ENCODE measurements at regions not wholly inside any gene's neighbourhood (a gene's known extent, or its start where the extent isn't known, plus 50 kb on each side); places are given as distances from the start of the nearest gene placed in this dataset.

DNA sequence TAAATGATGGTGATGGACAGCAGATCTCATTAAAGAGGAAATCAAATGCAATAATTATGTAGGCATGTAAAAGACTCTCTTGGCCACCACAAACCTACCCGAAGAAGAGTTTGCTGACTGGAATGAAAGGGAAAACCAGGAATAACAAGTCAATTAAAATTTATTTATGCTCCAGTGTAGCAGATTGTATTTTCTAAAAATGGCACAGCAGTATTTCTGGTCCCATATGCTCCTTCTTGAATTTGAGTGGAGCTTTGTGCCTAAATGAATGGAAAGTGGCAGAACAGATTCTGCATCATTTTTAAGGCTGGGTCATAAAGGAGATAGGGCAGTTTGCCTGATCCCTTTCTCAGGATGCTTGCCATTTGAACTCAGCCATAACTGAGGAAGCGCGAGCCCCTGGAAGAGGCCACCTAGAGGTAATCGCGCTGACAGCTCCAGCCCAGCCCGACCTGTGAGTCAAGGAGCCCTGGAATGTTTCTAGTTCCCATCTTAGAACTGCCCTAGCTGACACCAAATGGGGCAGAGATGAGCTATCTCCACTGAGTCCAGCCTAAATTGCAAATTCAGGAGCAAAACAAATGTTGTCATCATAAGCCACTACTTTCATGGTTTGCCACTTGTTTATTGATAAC lies 229.2 kb upstream of the TMTC1 start:
- DNase-seq: peak; percentile 8

DNA sequence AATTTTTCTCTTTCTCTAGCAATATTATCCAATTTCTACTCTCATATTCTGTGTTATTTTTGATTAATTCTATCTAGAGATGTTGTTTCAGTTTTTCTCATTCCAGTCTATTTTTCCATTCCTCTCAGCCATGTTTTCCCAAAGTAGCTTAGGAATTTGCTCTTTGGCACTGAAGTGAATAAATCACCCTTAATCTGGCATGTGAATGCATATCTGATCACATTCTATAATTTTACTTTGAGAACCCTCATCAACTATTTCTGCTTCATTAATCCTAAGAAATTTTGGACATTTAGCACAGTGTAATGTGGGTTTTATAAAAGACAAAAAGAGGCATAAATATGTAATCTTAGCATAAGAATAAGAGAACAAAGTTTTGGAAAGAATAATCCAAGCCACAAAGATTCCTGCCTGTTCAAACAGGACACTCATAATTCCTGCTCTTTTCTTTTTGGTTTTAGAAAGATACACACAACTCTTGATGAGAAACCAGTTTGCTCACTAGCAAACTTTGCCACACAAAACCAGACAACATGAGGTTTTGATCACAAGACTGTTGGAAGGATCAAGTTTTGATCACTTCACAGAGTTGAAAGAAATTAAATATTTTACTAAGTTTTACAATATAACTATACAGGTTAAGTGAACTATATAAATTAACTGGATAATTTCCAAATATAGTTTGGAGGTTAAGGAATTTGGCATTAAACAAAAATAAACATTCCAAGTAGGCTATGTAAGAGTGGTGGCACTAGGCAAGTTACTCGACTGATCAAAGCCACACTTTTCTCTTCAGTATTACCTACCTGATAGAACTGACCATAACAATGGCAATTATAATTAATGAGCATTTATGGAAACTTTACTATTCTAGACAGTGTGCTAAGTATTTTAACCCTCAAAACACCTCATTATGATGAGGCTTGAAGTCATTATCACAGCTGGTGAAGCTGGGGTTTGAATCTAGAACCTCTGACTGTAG lies 226.6 kb upstream of the TMTC1 start:
- DNase-seq: no peak

DNA sequence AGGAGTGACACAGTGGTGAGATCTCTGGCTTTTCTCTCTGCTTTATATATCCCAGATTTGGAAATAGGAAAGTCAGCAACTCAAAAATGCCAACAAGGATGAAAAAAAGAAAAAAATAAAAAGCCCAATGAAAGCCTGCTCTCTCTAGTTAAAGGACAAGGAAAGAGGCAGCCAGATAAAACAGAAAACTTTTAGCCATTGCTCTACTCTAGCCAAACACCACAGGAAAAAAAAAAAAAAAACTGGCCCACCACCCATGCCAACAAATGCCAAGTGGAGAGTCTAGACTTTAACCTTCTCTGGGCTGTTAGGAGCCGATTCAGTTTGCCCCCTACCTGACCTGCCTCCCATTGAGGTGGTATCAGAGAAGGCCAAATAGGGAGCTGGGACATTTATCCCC lies 222.3 kb upstream of the TMTC1 start:
- no peak for DNase-seq

DNA sequence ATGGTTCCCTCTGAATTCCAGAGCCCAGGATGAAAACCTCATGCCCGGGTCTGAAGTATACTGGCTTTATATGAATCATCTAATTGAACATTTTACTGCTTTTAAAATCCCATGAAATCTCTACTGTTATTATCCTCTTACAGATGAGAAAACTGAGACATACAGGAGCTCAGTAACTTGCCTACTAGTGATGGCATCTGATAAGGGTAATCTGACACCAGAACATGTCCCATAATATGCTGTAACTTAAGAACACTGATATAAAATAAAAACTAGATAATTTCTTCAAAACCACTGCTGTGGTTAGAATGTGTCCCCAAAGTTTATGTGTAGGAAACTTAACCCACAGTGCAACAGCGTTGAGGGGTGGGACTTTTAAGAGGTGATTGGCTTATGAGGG lies 219.6 kb upstream of the TMTC1 start:
- DNase-seq: no peak

DNA sequence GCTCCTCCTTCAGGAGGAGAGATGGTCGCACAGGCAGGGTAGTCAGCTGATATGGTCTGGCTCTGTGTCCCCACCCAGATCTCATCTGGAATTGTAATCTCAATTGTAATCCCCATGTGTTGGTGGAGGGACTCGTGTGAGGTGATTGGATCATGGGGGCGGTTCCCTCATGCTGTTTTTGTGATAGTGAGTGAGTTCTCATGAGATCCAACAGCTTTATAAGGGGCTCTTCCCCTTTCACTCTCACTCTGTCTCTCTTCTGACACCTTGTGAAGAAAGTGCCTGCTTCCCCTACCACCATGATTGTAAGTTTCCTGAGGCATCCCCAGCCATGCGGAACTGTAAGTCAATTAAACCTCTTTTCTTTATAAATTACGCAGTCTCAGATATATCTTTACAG lies 218.9 kb upstream of the TMTC1 start:
- DNase-seq: no peak

DNA sequence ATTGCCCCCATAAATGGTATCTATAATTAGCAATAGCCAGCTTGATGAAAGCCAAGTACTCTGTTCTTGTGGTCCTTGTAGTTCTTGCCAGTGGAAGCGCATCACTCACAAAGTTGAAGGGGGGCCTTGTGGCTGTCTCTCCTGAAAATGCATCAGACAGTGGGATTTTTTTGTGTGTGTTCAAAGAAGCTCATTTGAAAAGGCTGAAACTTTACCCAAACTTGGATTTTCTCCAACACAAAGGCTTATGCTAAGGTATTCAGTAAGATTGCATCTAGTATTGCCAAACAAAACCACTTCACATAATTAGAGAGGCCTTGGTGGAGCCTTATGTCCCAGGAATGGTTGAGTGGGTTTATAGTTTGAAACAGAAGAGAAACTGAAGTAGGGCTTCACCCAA lies 216.7 kb upstream of the TMTC1 start:
- DNase-seq: peak; percentile 14

DNA sequence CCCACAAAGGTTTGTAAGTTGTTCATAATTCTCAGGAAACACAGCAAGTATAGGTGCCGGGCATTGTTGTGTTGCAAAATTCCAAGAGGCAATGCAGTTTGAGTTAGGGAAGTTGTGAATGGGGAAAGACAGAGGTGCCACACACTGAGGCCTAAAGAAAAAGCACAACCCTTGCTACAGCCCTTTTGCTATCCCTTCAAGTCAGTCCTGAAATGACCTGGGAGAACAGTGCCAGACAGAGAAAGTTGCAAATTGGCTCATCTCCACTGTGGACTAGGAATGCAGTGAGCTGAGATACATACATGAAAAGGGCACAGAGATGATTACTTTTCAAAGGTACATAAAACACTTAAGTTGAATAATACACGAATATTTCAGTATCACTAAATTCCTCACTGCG lies 213.3 kb upstream of the TMTC1 start:
- no peak for DNase-seq

DNA sequence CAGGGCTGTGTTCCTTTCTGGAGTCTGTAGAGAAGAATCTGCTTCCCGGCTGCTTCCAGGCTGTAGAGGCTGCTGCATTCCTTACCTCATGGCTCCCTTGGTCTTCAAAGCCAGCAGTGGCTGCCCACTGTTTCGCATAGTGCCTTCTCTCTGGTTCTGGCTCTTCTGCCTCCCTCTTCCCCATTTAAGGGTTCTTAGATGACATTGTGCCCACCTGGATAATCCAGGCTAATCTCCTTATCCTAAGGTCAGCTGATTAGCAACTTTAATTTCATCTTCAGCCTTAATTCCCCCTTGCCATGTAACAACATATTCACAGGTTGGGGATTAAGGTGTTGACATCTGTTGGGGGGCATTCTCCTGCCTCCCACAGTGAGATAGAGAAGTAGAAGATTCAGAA lies 208.6 kb upstream of the TMTC1 start:
- no peak for DNase-seq

DNA sequence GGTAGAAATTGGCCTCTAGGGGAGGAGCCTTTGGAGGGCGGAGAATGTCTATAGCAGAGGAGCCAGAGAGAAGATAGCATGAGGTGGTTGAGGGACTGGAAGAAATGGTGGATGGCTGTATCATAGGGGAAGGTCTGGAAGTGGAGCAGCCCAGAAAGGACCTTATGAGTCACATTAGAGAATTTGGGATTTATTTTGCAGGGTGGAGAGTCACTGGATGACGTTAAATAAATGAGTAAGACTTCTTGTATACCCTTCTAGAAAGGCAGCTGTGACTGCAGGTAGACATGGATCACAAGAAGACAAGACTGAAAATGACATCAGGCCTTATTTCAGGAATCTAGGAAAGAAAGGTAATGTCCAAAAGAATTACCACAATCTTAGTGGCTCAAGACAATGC lies 208.2 kb upstream of the TMTC1 start:
- no peak for DNase-seq

DNA sequence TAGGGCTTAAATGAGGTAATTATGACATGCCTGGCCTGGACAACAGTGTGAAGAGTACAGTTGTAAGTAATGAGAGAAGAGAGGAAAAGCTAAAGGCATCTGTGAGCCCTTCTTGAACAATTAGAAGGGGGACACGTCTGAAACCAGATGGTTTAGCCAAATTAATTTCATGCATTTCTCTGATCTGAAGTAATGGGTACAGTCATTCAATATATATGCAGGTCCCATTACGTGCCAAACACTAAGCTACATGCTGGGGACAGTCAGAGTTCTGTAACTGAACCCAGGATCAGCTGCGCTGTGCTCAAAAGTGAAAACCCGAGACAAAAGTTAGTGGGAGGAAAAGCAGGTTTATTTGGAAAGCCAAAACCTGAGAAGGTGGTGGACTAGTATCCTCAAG lies 207.2 kb upstream of the TMTC1 start:
- DNase-seq: no peak

DNA sequence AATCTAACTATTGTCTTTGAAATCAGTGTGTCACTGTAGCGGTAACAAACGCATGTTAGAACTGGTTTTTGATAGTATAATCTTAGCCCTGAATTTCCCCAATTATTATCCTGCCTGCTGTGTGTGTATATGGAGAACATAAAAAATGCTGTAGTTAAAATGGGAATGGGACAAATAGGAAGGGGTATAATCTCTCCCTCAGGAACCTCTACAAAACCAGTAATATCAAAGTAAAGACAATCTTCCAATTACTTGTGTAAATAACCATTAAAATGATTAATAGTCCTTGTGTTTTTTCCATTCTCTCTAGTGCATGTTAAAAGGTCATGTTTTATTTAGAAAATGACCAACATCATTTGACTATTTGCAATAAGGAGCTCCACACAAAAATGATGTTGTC lies 200.1 kb upstream of the TMTC1 start:
- no peak for DNase-seq

DNA sequence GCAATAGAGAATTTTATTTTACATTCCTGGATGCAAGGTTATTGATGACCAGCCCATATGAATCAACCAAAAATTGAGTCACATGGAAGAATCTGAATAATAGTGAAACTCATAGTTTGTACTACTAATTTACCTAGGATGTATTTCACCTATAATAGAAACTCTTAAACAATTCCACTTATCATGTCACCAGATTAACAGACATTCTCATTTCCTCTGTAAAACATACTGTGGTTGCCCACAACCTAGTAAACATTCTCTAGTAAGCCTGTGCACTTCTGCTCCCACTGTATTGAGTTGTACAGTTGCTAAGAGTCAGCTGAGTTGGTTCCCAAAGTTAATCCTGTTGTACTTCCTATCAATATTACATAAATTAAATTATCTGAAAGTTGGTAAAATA lies 196.6 kb upstream of the TMTC1 start:
- no peak for DNase-seq

DNA sequence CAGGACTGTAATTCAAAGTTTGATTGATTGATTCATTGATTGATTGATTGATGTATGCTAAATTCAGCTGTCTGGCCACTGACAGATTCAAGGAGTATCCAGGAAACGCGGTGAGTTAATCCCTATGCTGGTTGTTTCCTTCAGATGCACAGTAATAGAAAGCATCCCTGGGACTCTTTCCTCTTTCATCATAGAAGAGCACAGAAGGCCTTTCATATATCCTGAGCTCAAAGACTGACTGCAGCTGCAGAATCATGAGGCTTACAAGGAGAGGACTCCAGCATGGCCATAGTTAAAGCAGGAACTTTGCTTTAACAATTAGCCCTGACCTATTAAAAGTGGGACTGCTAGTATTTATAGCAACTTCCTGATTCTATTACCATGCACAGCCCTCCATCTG lies 187.7 kb upstream of the TMTC1 start:
- no peak for DNase-seq

DNA sequence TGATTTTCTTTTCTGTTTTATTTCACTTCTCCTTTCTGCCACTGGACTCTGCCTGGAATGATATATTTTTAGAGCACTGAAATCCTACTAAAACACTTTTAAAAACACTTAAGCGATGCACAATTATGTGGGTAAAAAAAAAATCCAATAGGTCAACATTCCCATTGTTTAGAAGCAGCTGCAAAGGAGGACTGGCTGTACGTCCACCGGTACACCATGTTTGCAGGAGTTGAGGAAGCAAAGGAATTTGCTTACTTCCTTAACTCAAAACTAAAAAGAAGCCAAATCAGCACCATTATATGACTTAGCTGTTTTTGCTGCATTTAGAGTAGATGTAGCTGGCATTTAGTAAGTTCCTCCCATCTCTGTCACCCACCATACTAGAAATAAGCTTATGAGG lies 186.8 kb upstream of the TMTC1 start:
- DNase-seq: no peak

DNA sequence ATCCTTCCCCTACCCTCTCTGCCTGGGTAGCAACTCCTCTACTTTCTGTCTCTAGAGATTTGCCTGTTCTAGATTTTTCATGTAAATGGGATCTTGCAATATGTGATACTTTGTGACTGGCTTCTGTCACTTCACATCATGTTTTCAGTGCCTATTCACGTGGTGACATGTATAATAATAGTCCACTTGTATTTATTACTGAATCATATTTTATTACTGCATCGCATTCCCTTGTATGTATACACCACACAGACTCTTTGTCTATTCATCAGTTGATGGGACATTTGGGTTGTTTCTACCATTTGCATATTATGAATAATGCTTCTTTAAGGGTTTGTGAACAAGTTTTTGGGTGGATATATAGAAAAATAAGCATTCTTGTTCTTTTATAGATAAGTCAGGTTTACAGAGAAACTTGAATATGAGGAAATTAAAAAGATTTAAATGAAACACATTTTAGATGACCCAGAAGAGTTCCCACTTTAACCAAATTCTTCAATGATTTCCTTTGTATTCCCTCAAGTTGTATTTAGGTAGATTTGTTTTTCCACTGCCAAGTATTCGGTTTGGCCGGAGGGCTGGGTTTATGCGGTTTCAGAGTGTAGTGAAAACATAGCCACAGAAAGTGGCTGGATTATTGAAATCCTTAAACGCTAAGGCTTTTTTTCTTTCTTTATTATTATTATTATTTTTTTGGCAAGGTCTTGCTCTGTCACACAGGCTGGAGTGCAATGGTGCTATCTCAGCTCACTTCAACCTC lies 178.7 kb upstream of the TMTC1 start:
- DNase-seq: no peak

DNA sequence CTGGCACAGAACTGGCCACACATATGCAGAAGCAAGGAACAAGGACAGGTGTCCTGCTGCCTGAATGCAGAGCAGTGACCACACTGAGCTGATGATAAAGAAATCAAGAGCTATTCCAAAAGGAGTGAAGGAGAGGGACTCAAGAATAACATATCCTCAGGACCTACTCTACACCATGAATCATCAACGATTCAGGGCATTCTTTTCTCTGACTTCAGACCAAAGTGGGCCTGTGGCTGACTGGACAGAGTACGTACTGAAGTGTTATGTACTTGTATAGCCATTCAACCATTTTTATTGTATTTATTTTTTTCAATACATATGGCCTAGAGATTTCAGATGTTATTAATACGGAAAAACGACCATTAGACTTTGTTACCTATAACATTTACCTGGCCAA lies 177.5 kb upstream of the TMTC1 start:
- no peak for DNase-seq

DNA sequence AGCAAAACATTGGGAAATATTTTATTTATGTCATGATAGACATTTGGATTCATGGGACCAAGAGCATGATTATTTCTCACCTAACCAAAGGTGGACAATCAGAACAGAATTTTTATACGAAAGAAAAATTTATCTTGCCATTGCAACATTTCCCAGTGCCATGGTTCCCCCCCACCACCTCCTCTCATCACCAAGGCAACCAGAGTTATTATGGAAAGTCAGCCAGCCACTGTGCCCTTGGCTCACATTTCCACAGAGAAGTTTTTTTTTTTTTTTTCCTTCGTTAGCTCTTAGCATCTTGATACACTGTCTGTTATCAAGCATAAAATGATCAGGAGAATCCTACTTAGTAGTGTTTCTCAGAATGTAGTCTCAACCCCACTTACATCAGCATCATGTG lies 176.4 kb upstream of the TMTC1 start:
- DNase-seq: peak; percentile 21

DNA sequence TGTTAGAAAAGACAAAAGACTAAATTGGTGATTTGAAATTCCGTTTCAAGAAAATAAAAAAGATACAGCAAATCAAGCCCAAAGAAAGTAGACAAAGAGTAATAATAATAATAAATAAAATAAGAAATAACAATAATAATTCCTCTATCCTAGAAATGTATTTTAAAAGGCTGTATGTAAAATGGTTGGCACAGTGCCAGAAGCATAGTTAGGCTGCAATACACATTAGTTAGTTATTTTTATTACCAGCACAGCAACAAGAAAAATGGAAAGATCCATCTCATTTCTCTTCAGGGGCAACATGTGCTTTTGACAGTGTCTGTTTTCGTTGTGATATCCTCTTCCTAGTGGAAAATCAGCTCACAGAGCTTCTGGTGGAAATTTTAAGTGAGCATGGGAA lies 174.1 kb upstream of the TMTC1 start:
- DNase-seq: no peak

DNA sequence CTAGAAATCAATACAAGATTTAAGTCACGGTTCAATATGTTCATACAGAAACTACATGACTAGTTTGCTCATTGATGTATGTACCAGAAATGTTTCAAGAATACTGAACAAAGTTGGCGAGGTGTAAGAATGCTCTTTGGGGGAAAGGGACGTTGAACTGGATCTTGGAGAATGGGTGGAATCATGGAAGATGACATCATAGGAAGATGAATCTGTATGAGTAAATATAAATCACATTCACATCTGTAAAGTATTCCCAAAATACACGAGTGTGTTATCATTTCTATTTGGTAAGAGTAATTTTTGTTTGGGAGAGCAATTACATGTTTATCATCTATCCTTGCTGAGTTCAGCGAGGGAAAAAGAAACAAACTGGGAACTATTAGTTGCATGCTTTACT lies 162.2 kb upstream of the TMTC1 start:
- DNase-seq: no peak

DNA sequence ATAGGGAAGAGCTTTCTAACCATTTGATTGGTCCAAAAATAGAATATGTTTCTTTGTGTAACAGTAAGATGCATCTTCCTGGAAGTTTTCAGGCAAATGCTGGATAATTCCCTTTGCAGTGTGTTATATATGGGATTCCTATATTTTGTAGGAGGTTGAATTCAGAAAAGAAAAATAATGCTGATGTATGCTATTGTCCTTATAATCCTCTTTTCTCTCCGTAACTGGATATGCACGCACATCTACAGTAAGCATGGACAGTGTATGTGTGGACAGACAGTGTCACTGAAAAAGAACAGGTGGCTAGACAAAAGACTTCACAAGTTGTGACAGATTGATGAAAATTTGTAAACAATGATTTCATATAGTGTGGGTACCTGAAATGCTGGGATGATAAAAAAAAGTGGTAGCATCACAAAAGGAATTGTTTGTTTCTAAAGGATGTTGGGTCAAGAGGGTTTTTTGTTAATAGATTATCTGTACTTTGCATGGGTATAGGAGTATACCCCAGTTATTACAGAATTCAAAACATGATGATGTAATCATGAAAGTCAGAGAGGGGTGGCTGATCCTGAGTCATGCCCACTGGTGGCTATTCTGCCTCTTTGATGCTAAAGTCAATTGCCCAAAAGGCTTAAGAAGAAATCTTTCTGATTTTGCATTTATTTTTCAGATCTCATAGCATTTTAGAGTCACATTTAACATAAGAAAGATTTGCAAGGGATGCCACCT lies 160.7 kb upstream of the TMTC1 start:
- DNase-seq: no peak

DNA sequence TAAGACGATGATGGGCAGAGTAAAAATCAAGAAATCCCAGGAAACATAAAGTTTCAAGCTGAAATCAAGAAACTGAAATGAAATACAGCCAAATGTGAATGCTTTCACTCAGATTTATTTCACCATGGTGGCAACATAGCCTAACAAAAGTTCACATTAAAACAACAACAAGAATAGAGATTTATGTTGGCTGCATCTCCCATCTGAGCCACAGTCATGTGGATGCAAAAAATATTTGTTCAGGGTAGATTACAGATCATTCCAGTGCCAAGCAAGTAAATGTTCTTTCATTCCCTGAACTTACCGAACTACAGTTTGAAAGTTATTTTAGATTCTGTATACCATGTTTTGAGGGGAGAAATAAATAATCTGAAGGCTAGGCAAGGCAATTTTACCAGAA lies 159.9 kb upstream of the TMTC1 start:
- DNase-seq: no peak

DNA sequence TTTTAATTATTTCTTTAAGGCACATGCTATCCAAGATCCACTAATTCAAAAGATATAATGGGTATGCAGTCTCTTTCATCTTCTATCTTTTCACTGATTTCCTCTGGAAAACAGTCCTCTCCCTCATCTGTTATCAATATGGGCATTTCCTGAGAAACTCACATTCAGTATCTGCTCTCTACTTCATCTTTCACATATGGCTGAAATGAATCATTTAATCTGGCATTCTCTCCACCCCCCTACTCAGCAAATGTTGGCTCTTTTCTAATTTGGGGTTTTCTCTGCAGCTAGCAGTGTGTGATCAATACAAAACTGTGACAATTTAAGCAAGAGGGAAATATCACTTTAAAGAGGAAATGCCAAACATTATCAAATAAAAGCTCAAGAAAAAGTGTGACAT lies 157.1 kb upstream of the TMTC1 start:
- no peak for DNase-seq

DNA sequence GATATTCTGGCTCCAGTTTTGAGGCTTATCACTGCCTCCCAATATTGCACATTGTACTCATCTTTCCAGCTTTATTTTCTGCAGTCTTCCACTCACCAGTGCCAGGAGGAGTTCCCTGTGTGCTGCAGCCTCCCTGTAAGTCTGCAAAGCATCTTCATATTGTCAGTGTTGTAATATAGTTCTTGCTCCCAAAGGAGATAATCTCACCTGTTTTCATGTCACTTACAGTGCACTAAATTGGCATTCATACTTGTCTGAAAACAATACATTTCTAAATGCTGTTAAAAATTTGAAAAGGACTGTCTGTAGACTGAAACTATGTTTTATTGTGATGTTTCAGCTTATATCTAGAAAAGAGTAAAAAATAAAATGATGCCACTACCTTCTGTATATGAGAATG lies 146.8 kb upstream of the TMTC1 start:
- no peak for DNase-seq

All from NCI-H2171 (cell line).